A673 (cell line): ENCODE measurements at regions not wholly inside any gene's neighbourhood (a gene's known extent, or its start where the extent isn't known, plus 50 kb on each side); places are given as distances from the start of the nearest gene placed in this dataset.

Experiments used
- CTCF ChIP-seq: fragments of 300-800, 200-600 bp; sonication (generic); conservative IDR thresholded peaks from 2 replicates; pipeline ENCODE4 v1.5.1; 2017; ENCODE audit warnings: low read depth, mild to moderate bottlenecking, antibody characterized with exemption, low read length, moderate library complexity, mixed read lengths
- EZH2 ChIP-seq: fragments of 200-600 bp; sonication (generic); IDR thresholded peaks from 2 replicates; pipeline ENCODE4 v1.6.1; 2017; ENCODE audit warnings: borderline replicate concordance, low read depth, mild to moderate bottlenecking, mixed read lengths, antibody characterized with exemption, low read length; ENCODE audit not compliant: poor library complexity, severe bottlenecking

- TF ChIP-seq EZH2 (no peak), CTCF (no peak)
These were observed 594.4 kb downstream of the QKI start for GRCh38 chr6:164008902-164009301.
